Activated CD4-positive, alpha-beta memory T cell treated with anti-CD3 and anti-CD28 coated beads, Interleukin-2, amount 10 ng/mL, durations not matched to agents 7 days and 5 days (primary cell): ENCODE measurements at regions not wholly inside any gene's neighbourhood (a gene's known extent, or its start where the extent isn't known, plus 50 kb on each side); places are given as distances from the start of the nearest gene placed in this dataset.

ENCODE experiments used
- CTCF ChIA-PET: fragments of 350-600 bp; sonication (Branson Sonifier 250); formaldehyde crosslinking; loops from one replicate; lab custom pipeline; 2021; ENCODE audit warnings: antibody characterized with exemption, inconsistent platforms; lab: Charles Lee
- POLR2A ChIA-PET: fragments of 350-600 bp; sonication (Branson Sonifier 250); formaldehyde crosslinking; loops from one replicate; lab custom pipeline; 2021; ENCODE audit warnings: antibody characterized with exemption; lab: Charles Lee
- DNase-seq: peaks from one replicate; pipeline ENCODE4 v3.0.0-alpha.2; 2020
- H3K27ac Mint-ChIP-seq: one replicate; pipeline ENCODE4 v1.8.0; 2021; ENCODE audit warnings: mild to moderate bottlenecking, mixed read lengths
- H3K27me3 Mint-ChIP-seq: one replicate; pipeline ENCODE4 v1.8.0; 2021; ENCODE audit warnings: mixed read lengths
- H3K36me3 Mint-ChIP-seq: one replicate; pipeline ENCODE4 v1.8.0; 2021; ENCODE audit warnings: low read depth, mixed read lengths
- H3K4me1 Mint-ChIP-seq: one replicate; pipeline ENCODE4 v1.8.0; 2021; ENCODE audit warnings: mixed read lengths
- H3K4me3 Mint-ChIP-seq: one replicate; pipeline ENCODE4 v1.8.0; 2021; ENCODE audit warnings: mild to moderate bottlenecking, mixed read lengths
- H3K9me3 Mint-ChIP-seq: one replicate; pipeline ENCODE4 v1.8.0; 2021; ENCODE audit warnings: mixed read lengths

DNA sequence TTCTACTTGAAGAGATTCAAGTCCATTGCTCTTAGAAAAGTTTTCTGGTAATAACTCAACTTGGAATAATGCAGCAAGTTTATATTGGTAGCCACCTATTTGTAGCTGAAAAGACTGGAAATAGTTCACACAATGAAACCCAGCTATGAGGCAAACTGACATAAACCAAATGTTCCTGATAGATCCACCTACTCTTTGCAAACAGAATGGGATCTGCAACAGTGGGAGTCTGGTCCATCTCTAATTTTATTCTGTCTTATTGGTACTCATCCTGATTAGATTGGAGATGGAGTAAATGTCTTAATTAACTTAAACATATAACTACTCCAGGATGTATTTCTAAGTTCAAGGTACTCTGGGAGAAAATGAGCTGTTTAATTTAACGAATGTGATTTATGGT lies 438.0 kb downstream of the OLFM4 start:
- ChIA-PET POLR2A (no interaction called here), CTCF (no interaction called here)
- Mint-ChIP-seq H3K27ac (no peak overlapping the region), H3K36me3 (no peaks in the 10 kb centered on the region), H3K4me3 (no peak overlapping the region), H3K27me3 (no peaks in the 10 kb centered on the region), H3K9me3 (peaks cover 8% of the 10 kb centered on the region), H3K4me1 (no peaks in the 10 kb centered on the region)
- no peak for DNase-seq

DNA sequence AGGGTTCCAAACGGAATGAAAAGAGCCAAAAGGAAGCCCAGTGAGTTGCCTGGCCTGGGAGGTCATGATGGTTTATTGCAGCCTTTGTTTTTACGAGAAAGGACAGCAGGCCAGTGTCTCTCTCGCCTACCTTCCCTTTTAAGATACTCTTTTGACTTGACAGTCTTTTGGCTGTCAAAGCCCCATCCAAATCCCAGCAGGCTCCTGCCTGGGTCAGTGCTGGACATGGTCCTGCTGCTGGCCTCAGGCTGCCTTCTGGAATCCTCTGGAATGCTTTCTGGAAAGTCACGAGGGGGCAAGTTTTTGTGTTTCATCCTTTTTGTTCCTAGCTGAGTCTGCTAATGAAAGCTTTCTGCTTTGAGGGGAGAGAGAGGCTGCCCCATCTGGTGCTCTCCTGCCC lies 444.8 kb downstream of the OLFM4 start:
- Mint-ChIP-seq H3K36me3 (no peaks in the 10 kb centered on the region), H3K27ac (no peak overlapping the region), H3K4me3 (no peak overlapping the region), H3K27me3 (no peaks in the 10 kb centered on the region), H3K4me1 (no peaks in the 10 kb centered on the region), H3K9me3 (peaks cover 3% of the 10 kb centered on the region)
- DNase-seq, result no peak
- POLR2A ChIA-PET, result no interaction called here
- CTCF ChIA-PET, result no interaction called here

DNA sequence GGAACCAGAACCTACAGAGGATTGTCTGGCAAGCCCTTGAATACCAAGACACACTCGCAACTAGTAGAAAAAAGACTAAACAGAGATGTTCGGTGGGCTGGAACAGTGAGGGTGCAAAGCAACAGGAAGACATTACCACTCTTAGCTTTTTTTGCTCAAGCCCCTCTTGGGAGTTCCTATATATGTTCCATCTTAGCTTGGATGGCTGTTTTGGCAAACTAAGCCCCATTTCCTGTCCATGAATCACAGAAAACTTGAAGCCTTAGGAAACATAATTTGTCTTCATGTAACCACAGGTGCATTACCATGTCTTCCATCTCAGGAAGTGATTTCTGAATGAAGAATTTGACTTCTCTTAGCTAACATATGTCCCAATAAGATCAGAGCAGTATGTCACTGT lies 446.3 kb downstream of the OLFM4 start:
- H3K9me3 Mint-ChIP-seq, result peaks cover 3% of the 10 kb centered on the region
- H3K36me3 Mint-ChIP-seq, result no peaks in the 10 kb centered on the region
- no peak overlapping the region for H3K27ac Mint-ChIP-seq
- no peaks in the 10 kb centered on the region for H3K27me3 Mint-ChIP-seq
- H3K4me1 Mint-ChIP-seq, result no peaks in the 10 kb centered on the region
- no peak overlapping the region for H3K4me3 Mint-ChIP-seq
- POLR2A ChIA-PET, result no interaction called here
- CTCF ChIA-PET, result no interaction called here
- DNase-seq, result no peak

DNA sequence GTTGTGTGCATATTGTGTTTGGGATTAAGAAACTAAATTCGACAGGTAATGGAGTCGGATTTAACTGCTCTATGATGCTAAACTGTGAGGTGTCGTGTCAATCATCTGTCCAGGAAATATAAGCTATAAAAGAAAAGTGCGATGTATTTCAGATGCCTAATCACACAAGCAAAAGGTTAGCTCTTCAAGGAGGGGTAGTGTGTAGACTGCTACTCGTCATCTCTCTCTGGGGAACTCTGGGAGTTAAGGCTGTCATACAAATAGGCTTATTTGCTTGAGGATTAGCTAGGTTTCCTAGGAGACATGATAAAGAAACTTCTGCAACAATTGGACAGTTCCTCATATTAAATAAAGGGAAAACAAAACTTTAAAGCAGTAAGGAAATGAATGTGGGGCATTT lies 462.1 kb downstream of the OLFM4 start:
- Mint-ChIP-seq H3K9me3 (peaks cover 4% of the 10 kb centered on the region), H3K4me1 (no peaks in the 10 kb centered on the region), H3K27me3 (no peaks in the 10 kb centered on the region), H3K27ac (no peak overlapping the region), H3K4me3 (no peak overlapping the region), H3K36me3 (no peaks in the 10 kb centered on the region)
- ChIA-PET POLR2A (no interaction called here), CTCF (no interaction called here)
- DNase-seq, result no peak

DNA sequence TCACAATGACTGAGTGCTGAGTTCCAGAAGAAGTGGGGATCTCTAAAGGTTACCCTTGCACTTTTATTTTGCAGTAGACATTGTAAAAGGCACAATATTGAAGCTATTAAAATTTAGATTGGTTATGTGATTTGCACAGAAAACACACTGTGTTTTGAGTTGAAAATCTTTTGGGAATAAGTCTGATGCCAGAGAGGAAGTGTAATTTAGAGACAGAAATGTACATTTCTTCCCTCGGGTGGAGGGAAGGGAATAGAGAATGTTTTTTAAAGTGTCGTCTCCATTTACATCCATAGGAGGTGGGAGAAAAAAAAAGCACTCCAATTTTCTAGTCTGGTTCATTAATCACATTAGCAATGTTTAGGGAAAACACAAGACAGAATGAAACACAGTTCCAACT lies 465.8 kb downstream of the OLFM4 start:
- H3K36me3 Mint-ChIP-seq, result no peaks in the 10 kb centered on the region
- POLR2A ChIA-PET, result no interaction called here

DNA sequence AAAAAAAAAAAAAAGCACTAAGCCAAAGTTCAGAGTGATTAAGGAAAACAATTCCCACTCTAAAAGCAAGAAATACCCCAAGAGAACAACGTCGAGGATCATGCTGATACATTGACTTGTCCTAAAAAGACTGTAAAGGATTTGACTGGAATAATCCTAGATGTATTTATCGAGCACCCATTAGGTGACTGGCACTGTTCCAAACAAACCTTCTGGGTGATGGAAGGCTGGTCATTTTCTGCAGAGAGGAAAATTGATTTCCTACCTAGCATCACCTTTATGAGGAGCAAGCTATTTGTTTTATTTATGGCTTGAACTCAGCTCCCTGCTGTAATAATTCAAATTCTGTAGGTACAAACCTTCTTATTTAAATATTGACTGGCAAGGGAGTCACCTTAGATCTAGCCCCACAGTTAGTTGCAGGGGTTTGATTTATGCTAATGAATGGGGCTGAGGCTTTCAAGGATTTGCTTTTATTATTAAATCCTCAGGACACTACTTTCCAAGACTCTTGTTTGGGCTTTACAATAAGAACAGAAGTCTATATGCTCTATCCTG lies 471.0 kb downstream of the OLFM4 start:
- ChIA-PET POLR2A (no interaction called here), CTCF (no interaction called here)
- H3K4me3 Mint-ChIP-seq, result no peak overlapping the region
- no peak overlapping the region for H3K27ac Mint-ChIP-seq
- H3K4me1 Mint-ChIP-seq, result no peaks in the 10 kb centered on the region
- H3K27me3 Mint-ChIP-seq, result no peaks in the 10 kb centered on the region
- DNase-seq, result no peak
- peaks cover 3% of the 10 kb centered on the region for H3K9me3 Mint-ChIP-seq
- H3K36me3 Mint-ChIP-seq, result no peaks in the 10 kb centered on the region

More for the DNA sequence above, 465.8 kb downstream of the OLFM4 start:
- Mint-ChIP-seq H3K4me1 (no peaks in the 10 kb centered on the region), H3K4me3 (no peak overlapping the region), H3K9me3 (no peaks in the 10 kb centered on the region), H3K27ac (no peak overlapping the region), H3K27me3 (no peaks in the 10 kb centered on the region)
- DNase-seq, result no peak
- CTCF ChIA-PET, result no interaction called here

DNA sequence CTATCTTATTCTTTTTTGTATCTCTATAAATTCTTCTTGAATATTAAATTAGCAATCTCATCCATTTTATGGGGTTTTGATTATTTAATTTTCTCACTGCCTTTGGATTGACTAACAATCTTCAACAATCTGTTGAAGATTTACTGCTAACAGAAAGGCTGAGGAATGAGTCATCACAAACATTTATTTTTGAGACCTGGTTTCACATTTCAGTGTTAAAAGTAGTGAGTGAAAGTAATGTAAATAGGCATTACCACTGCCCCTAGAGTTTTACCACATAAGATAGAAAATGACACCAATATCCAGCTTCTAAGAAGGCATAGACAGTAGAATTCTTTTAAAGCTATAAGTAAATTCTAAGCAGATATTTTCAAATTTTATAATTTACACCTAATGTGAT lies 472.8 kb downstream of the OLFM4 start:
- ChIA-PET CTCF (no interaction called here), POLR2A (no interaction called here)
- no peaks in the 10 kb centered on the region for H3K36me3 Mint-ChIP-seq
- peaks cover 3% of the 10 kb centered on the region for H3K9me3 Mint-ChIP-seq
- no peak overlapping the region for H3K27ac Mint-ChIP-seq
- no peaks in the 10 kb centered on the region for H3K4me1 Mint-ChIP-seq
- DNase-seq, result no peak
- H3K4me3 Mint-ChIP-seq, result no peak overlapping the region
- H3K27me3 Mint-ChIP-seq, result no peaks in the 10 kb centered on the region

DNA sequence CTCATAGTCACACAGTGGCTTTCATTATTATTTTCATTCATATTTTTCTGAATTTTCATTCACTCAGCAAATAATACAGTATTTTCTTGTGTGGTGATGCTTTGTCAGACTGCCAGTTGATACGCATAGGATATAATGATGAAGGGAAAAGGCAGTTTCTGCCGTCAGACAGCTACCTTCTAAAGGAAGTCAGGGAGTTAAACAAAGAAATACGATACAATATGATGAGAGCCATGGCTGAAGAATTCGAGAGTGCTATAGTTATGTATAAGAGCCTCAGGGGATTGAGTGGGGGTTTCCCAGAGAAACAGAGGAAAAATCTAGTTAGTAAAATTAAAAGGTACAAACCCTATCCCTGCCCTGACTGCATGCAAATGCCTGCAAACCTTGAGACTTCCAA lies 479.1 kb downstream of the OLFM4 start:
- Mint-ChIP-seq H3K27me3 (no peaks in the 10 kb centered on the region), H3K4me1 (no peaks in the 10 kb centered on the region), H3K36me3 (no peaks in the 10 kb centered on the region), H3K9me3 (no peaks in the 10 kb centered on the region), H3K4me3 (no peak overlapping the region), H3K27ac (no peak overlapping the region)
- POLR2A ChIA-PET, result no interaction called here
- no peak for DNase-seq
- CTCF ChIA-PET, result no interaction called here

DNA sequence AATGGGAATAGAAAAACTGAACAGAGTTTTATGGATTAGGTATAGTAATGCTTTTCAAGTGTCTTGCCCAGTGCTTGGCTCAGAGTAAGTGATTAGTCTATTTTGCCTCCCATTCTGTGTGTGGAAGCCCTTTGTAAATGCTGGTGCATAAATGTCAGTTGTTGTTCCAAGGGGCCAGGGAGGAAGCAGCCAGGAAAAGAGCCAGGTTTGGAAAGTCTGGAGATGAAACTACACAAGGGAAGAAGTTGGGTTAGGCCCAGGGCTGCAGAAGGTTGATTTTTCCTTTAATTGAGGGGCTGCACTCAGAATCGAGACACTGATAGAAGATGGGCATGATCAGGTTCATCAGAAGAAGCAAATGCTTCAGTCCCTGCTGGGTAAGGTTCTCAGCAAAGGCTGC lies 484.0 kb downstream of the OLFM4 start:
- H3K36me3 Mint-ChIP-seq, result no peaks in the 10 kb centered on the region
- H3K27ac Mint-ChIP-seq, result no peak overlapping the region
- no peak for DNase-seq
- ChIA-PET CTCF (no interaction called here), POLR2A (no interaction called here)
- no peak overlapping the region for H3K4me3 Mint-ChIP-seq
- H3K9me3 Mint-ChIP-seq, result peaks cover 3% of the 10 kb centered on the region
- no peaks in the 10 kb centered on the region for H3K4me1 Mint-ChIP-seq
- H3K27me3 Mint-ChIP-seq, result no peaks in the 10 kb centered on the region

DNA sequence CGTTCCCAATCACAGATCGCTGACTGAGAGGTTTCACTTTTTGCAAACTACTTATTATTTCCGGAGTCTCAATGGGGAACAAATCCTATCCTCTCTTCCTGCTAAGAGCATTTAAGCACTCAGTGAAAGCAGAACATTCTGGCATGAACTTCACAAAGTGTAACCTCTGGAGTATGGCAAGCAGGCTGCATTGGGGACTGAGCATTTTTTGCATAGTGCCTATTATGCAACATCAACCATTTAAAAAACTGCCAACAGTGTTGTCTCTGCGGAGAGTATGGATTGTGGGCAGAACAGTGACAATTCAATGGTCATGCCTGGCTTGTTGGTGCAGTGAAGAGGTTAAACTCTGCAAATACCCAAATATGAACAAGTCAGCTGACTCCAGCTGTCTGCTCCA lies 484.6 kb downstream of the OLFM4 start:
- H3K27me3 Mint-ChIP-seq, result no peaks in the 10 kb centered on the region
- DNase-seq, result no peak
- H3K4me1 Mint-ChIP-seq, result no peaks in the 10 kb centered on the region
- POLR2A ChIA-PET, result no interaction called here
- no peak overlapping the region for H3K27ac Mint-ChIP-seq
- H3K9me3 Mint-ChIP-seq, result peaks cover 3% of the 10 kb centered on the region
- no peaks in the 10 kb centered on the region for H3K36me3 Mint-ChIP-seq
- CTCF ChIA-PET, result no interaction called here
- H3K4me3 Mint-ChIP-seq, result no peak overlapping the region

DNA sequence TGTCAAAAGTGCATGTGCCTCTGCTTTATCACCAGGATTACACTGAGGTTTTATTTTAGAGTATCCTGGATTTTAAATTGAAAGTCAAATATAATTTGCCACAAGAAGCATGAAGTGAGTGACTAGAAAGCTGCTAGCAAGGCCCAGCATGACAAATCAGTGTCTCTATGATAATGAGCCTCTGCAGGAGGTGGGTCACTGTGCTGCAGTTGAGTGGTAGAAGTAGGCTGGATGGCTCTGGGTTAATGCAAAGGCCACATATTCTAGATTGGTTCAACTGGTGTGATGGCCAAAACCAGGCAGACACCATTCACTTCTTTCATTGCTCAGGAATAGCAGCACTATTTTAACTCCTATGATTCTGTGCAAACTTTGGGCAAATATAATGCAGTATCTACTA lies 491.5 kb downstream of the OLFM4 start:
- H3K27me3 Mint-ChIP-seq, result no peaks in the 10 kb centered on the region
- H3K36me3 Mint-ChIP-seq, result no peaks in the 10 kb centered on the region
- H3K9me3 Mint-ChIP-seq, result no peaks in the 10 kb centered on the region
- DNase-seq, result no peak
- H3K4me1 Mint-ChIP-seq, result no peaks in the 10 kb centered on the region
- H3K4me3 Mint-ChIP-seq, result no peak overlapping the region
- ChIA-PET POLR2A (no interaction called here), CTCF (no interaction called here)
- no peak overlapping the region for H3K27ac Mint-ChIP-seq

DNA sequence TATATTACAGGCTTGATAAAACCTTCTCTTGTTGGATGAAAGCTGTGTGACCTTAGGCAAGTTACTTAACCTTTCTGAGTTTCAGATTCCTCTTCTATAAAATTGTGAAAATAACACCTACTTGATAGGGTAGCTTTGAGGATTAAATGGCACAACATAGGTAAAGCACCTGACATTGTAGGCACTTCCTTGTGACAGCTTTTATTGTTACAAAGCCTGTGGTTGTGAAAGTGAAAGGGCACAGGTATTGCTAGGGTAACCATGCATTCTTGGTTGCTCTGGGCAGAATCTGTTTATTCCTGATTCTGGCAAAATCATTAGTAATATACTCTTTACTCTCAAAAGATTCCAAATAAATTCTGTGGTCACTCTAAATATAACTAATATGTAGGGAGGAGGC lies 493.4 kb downstream of the OLFM4 start:
- ChIA-PET CTCF (no interaction called here), POLR2A (no interaction called here)
- no peaks in the 10 kb centered on the region for H3K27me3 Mint-ChIP-seq
- H3K36me3 Mint-ChIP-seq, result no peaks in the 10 kb centered on the region
- H3K4me1 Mint-ChIP-seq, result no peaks in the 10 kb centered on the region
- H3K27ac Mint-ChIP-seq, result no peak overlapping the region
- no peak overlapping the region for H3K4me3 Mint-ChIP-seq
- DNase-seq, result no peak
- no peaks in the 10 kb centered on the region for H3K9me3 Mint-ChIP-seq

DNA sequence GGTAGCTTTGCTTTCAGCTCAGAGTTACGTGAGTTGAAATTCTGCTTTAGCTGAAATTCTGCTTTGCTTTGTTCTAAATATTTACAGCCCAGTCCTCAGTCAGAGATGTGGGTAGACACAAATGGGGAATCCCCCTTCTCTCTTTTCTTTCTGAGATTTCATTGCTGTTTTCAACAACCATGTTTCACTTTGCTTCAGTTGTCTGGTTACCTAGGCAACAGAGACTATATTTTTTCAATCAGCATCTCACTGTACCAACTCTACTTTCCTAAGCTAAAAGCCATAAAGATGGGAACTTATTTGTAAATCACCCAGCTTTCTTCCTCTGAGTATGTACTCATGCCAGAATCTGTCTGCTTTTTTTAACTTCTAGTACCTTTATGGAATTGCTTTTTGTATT lies 509.0 kb downstream of the OLFM4 start:
- no peaks in the 10 kb centered on the region for H3K36me3 Mint-ChIP-seq
- H3K4me1 Mint-ChIP-seq, result no peaks in the 10 kb centered on the region
- ChIA-PET CTCF (no interaction called here), POLR2A (no interaction called here)
- H3K27ac Mint-ChIP-seq, result no peak overlapping the region
- peaks cover 3% of the 10 kb centered on the region for H3K9me3 Mint-ChIP-seq
- DNase-seq, result no peak
- no peaks in the 10 kb centered on the region for H3K27me3 Mint-ChIP-seq
- no peak overlapping the region for H3K4me3 Mint-ChIP-seq

DNA sequence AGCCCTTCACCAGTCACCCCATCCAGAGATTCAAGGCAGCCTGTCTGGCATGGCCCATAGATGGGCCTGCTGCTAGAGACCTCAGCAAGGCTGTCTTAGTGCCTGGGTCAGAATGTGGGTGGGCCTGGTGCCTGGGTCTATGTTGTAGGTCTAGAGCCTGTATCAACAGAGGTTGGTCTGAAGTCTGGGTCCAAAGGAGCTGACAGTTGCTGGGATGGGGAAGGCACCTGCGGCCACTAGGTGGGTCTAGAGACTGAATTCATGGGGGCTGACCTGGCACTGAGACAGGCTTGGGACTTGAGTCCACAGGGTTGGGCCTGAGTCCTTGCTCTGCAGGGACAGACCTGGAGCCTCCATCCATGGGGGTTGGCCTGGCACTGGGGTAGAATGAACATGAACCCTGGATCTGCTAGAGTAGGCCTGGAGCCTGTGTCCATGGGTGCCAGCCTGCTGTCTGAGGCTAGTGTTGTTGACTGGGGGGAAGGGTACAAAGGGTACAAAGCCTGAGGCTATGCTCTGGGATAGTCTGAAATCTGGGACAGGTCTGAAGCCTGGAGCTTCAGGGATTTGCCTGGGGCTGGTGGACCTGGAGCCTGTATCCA lies 516.8 kb downstream of the OLFM4 start:
- no peak for DNase-seq
- Mint-ChIP-seq H3K4me1 (no peaks in the 10 kb centered on the region), H3K4me3 (no peak overlapping the region), H3K9me3 (peaks cover 3% of the 10 kb centered on the region), H3K36me3 (no peaks in the 10 kb centered on the region), H3K27ac (no peak overlapping the region), H3K27me3 (no peaks in the 10 kb centered on the region)
- POLR2A ChIA-PET, result no interaction called here
- CTCF ChIA-PET, result no interaction called here
